GM19328 (cell line): ENCODE measurements at regions not wholly inside any gene's neighbourhood (a gene's known extent, or its start where the extent isn't known, plus 50 kb on each side); places are given as distances from the start of the nearest gene placed in this dataset.
A peak's percentile ranks its signal among the peaks of the same experiment; 100 is the strongest.
"Not testable (repeated sequence)": the region's sequence is repeated elsewhere in the genome, so short reads cannot be mapped to it uniquely, and the experiment has no call there.

Experiments
- ATAC-seq: cut with Tn5 transposase; IDR thresholded peaks from one replicate; pipeline ENCODE4 v1.9.1; 2021; ENCODE audit warnings: mild to moderate bottlenecking, moderate library complexity; ENCODE audit not compliant: unreplicated experiment

GRCh38 chr7:114802632-114803031 lies 119.3 kb upstream of the MDFIC start:
- no peak for ATAC-seq

GRCh38 chr7:114806590-114807162 lies 115.2 kb upstream of the MDFIC start:
- ATAC-seq: no peak

- no peak for ATAC-seq
Observed at GRCh38 chr7:114812570-114812969, 109.3 kb upstream of the MDFIC start.

GRCh38 chr7:114813624-114814023 lies 108.3 kb upstream of the MDFIC start:
- ATAC-seq: no peak

GRCh38 chr7:114817036-114817435 lies 104.9 kb upstream of the MDFIC start:
- not testable (repeated sequence) for ATAC-seq

GRCh38 chr7:114818501-114818900 lies 103.4 kb upstream of the MDFIC start:
- ATAC-seq: no peak

- no peak for ATAC-seq
Observed at GRCh38 chr7:114819616-114820362, 102.1 kb upstream of the MDFIC start.

- ATAC-seq: no peak
Observed at GRCh38 chr7:114821030-114821900, 100.6 kb upstream of the MDFIC start.

- no peak for ATAC-seq
Observed at GRCh38 chr7:114822131-114822530, 99.8 kb upstream of the MDFIC start.

GRCh38 chr7:114822844-114823243 lies 99.0 kb upstream of the MDFIC start:
- no peak for ATAC-seq

- no peak for ATAC-seq
Observed at GRCh38 chr7:114823290-114823689, 98.6 kb upstream of the MDFIC start.

GRCh38 chr7:114825423-114825951 lies 96.4 kb upstream of the MDFIC start:
- no peak for ATAC-seq

- no peak for ATAC-seq
Observed at GRCh38 chr7:114830952-114831351, 90.9 kb upstream of the MDFIC start.

- peak; percentile 90 for ATAC-seq
Observed at GRCh38 chr7:114832906-114833595, 88.8 kb upstream of the MDFIC start.

- no peak for ATAC-seq
Observed at GRCh38 chr7:114835303-114835702, 86.6 kb upstream of the MDFIC start.

GRCh38 chr7:114835861-114836260 lies 86.0 kb upstream of the MDFIC start:
- ATAC-seq: no peak

GRCh38 chr7:114842551-114843065 lies 79.3 kb upstream of the MDFIC start:
- ATAC-seq: no peak

- ATAC-seq: peak; percentile 51
Observed at GRCh38 chr7:114843102-114843501, 78.8 kb upstream of the MDFIC start.

- no peak for ATAC-seq
Observed at GRCh38 chr7:114851406-114852061, 70.4 kb upstream of the MDFIC start.

- no peak for ATAC-seq
Observed at GRCh38 chr7:114852293-114852692, 69.6 kb upstream of the MDFIC start.
